PC-9 (cell line): ENCODE measurements at regions not wholly inside any gene's neighbourhood (a gene's known extent, or its start where the extent isn't known, plus 50 kb on each side); places are given as distances from the start of the nearest gene placed in this dataset.
A peak's percentile ranks its signal among the peaks of the same experiment; 100 is the strongest.

Experiments
- BruUV-seq: library from RNA; stranded (reverse); fragments of 400-500 nt; replicated peaks from 2 replicates; lab custom pipeline; 2021; lab: Mats Ljungman, UMichigan
- CTCF ChIA-PET: fragments of 300-600 bp; sonication (Branson Sonifier 250); formaldehyde crosslinking; loops from one replicate; lab custom pipeline; 2022; ENCODE audit warnings: antibody characterized with exemption; lab: Charles Lee
- POLR2A ChIA-PET: fragments of 300-600 bp; sonication (Branson Sonifier 250); formaldehyde crosslinking; loops from one replicate; lab custom pipeline; 2022; ENCODE audit warnings: antibody characterized with exemption; ENCODE audit not compliant: unreplicated experiment; lab: Charles Lee
- DNase-seq, 2 experiments: peaks; one replicate each; pipeline versions ENCODE4 v3.0.0 to v3.0.0-alpha.2; 2015 to 2022; ENCODE audit warnings: mixed read lengths in 1 of 2
- H2AFZ ChIP-seq: fragments of 200-600 bp; sonication (generic); 2 replicates; pipeline ENCODE4 v1.8.1; 2017; ENCODE audit warnings: antibody characterized with exemption
- H3F3A ChIP-seq: fragments of 200-600 bp; sonication (generic); 2 replicates; pipeline ENCODE4 v1.8.1; 2017; ENCODE audit warnings: antibody characterized with exemption, mild to moderate bottlenecking, low read depth; ENCODE audit not compliant: insufficient read depth
- H3K27ac ChIP-seq: fragments of 200-600 bp; sonication (generic); 2 replicates; pipeline ENCODE4 v1.6.1; 2016; ENCODE audit warnings: mixed run types
- H3K27me3 ChIP-seq: fragments of 200-600 bp; sonication (generic); 2 replicates; pipeline ENCODE4 v1.6.1; 2016; ENCODE audit warnings: low read depth, mixed run types; ENCODE audit not compliant: insufficient read depth
- H3K36me3 ChIP-seq: fragments of 200-600 bp; sonication (generic); 2 replicates; pipeline ENCODE4 v1.6.1; 2016; ENCODE audit warnings: low read depth, mixed run types
- H3K4me1 ChIP-seq: fragments of 200-600 bp; sonication (generic); replicated peaks from 2 replicates; pipeline ENCODE4 v1.6.1; 2016; ENCODE audit warnings: mixed run types; ENCODE audit not compliant: insufficient read depth
- H3K4me2 ChIP-seq: fragments of 200-600 bp; sonication (generic); 2 replicates; pipeline ENCODE4 v1.6.1; 2017; ENCODE audit warnings: mixed run types
- H3K4me3 ChIP-seq: fragments of 200-600 bp; sonication (generic); 2 replicates; pipeline ENCODE4 v1.6.1; 2016; ENCODE audit warnings: mixed run types
- H3K79me2 ChIP-seq: fragments of 200-600 bp; sonication (generic); 2 replicates; pipeline ENCODE4 v1.6.1; 2017; ENCODE audit warnings: low read depth, mixed run types
- H3K9me2 ChIP-seq: fragments of 200-600 bp; sonication (generic); 2 replicates; pipeline ENCODE4 v1.8.1; 2017; ENCODE audit warnings: mild to moderate bottlenecking; ENCODE audit not compliant: insufficient read depth
- H3K9me3 ChIP-seq: fragments of 200-600 bp; sonication (generic); 2 replicates; pipeline ENCODE4 v1.8.1; 2016; ENCODE audit warnings: low read depth; ENCODE audit not compliant: insufficient read depth
- H4K20me1 ChIP-seq: fragments of 200-600 bp; sonication (generic); 2 replicates; pipeline ENCODE4 v1.8.1; 2017; ENCODE audit not compliant: insufficient read depth
- EZH2 ChIP-seq: fragments of 200-600 bp; sonication (generic); IDR thresholded peaks from 2 replicates; pipeline ENCODE4 v1.8.0; 2017; ENCODE audit warnings: antibody characterized with exemption, low read depth
- intact Hi-C: fragments of 100-400 bp; cut with micrococcal nuclease; formaldehyde crosslinking; loops from one replicate; pipeline ENCODE4 v1.10.0; 2022; ENCODE audit not compliant: unreplicated experiment
- TF ChIP-seq, protein P1 (sequence below): fragments of 200-600 bp; sonication (generic); conservative IDR thresholded peaks from 2 replicates; pipeline ENCODE4 v1.6.1; 2017; ENCODE audit warnings: mixed run types, antibody characterized with exemption, mild to moderate bottlenecking, moderate library complexity

DNA sequence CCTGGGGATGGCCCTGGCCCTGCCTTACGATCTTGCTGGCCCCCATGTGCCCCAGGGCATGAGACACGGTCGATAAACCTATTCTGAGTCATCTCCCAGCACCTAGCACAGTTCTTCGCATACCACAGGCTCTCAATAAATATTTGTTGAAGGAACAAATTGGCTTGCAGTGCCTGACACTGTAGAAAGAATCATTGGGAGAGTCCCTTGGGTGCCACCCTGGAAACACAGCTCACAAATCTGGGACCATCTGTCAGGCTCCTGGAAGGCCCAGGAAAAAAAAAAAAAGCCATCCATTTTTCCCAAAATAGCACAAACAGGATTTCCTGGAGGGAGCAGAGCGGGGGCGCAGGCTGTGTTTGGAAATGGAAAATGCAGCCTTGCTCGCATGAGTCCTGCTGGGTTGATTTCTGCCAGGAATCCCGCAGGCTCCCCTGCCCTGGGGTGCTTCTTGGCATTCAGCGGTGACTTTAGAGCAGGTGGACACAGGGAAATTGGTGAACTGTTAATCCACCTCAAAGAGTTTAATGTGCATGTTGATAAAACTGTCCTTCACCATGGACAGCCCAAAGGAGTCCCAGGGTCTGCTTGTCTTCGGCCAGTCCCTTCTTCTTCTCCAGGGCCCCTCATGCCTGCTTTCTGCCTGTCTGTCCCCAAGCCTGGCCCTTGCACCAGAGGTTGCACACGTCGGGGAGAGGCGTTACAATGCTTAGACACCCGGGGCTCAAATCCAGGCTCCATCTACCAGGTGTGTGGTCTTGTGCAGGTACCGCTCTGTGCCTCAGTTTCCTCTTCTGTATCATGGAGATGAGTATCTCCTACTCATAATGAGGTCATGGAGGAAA is 106.1 kb upstream of the RFLNA start:
- intact Hi-C loops = no loop called here
- peaks cover 16% of the 10 kb centered on the region for H3K4me1 ChIP-seq
- H3K79me2 ChIP-seq = no peaks in the 10 kb centered on the region
- H3K9me3 ChIP-seq = no peaks in the 10 kb centered on the region
- DNase-seq = peak in 1 of 2 experiments; percentile 74
- POLR2A ChIA-PET = no interaction called here
- no TSS peak for BruUV-seq
- H3K4me3 ChIP-seq = no peak overlapping the region
- no peaks in the 10 kb centered on the region for H3K9me2 ChIP-seq
- no peak overlapping the region for H2AFZ ChIP-seq
- H4K20me1 ChIP-seq = no peaks in the 10 kb centered on the region
- no peak overlapping the region for H3K27ac ChIP-seq
- peak overlapping the region; percentile 45 for H3K4me2 ChIP-seq
- TF ChIP-seq, protein P1, sequence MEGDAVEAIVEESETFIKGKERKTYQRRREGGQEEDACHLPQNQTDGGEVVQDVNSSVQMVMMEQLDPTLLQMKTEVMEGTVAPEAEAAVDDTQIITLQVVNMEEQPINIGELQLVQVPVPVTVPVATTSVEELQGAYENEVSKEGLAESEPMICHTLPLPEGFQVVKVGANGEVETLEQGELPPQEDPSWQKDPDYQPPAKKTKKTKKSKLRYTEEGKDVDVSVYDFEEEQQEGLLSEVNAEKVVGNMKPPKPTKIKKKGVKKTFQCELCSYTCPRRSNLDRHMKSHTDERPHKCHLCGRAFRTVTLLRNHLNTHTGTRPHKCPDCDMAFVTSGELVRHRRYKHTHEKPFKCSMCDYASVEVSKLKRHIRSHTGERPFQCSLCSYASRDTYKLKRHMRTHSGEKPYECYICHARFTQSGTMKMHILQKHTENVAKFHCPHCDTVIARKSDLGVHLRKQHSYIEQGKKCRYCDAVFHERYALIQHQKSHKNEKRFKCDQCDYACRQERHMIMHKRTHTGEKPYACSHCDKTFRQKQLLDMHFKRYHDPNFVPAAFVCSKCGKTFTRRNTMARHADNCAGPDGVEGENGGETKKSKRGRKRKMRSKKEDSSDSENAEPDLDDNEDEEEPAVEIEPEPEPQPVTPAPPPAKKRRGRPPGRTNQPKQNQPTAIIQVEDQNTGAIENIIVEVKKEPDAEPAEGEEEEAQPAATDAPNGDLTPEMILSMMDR = no peak
- no peak for TF ChIP-seq EZH2
- H3K27me3 ChIP-seq = peaks cover 38% of the 10 kb centered on the region; the same call in 1 of the 2 replicates
- peaks cover 10% of the 10 kb centered on the region; the same call in 1 of the 2 replicates for H3F3A ChIP-seq
- H3K36me3 ChIP-seq = no peaks in the 10 kb centered on the region
- CTCF ChIA-PET = no interaction called here

DNA sequence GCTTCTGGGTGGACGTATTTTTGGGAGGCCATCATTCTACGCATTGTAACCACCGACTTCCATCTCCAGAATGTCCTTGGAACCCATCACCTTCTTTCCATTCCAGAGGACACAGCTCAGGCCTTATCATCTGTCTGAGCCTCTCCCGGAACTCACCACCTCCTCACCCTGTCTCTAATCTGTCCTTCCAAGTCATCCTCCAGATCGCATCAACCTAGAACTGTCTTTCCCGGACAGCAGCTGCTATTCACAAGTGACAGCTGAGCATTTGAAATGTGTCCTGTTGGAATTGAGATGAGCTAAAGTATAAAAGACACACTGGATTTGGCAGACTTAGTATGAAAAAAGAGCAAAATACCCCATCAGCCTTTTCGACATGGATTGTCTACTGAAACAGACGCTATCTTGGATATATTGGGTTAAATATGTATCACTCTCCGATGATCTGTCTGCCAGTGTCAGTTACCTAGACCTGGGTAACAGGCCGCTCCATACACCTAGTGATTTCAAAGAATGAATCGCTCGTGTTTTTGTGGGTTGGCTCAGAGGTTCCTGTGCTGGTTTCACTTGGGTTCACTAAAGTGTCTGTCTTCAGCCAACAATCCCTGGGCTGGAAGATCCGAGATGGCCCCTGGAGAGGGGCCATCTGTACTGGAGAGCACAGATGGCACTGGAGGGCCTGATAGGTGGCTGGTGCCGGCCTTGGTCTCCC is 104.4 kb upstream of the RFLNA start:
- no peak overlapping the region for H3K4me2 ChIP-seq
- TF ChIP-seq, protein P1 = no peak
- TF ChIP-seq EZH2 = no peak
- intact Hi-C loops = no loop called here
- peaks cover 16% of the 10 kb centered on the region for H3K4me1 ChIP-seq
- peaks cover 52% of the 10 kb centered on the region for H3K27me3 ChIP-seq
- no peaks in the 10 kb centered on the region for H4K20me1 ChIP-seq
- no peaks in the 10 kb centered on the region for H3K36me3 ChIP-seq
- peaks cover 10% of the 10 kb centered on the region; the same call in 1 of the 2 replicates for H3F3A ChIP-seq
- CTCF ChIA-PET = no interaction called here
- no peak overlapping the region for H3K27ac ChIP-seq
- no peaks in the 10 kb centered on the region for H3K9me3 ChIP-seq
- DNase-seq = no peak
- POLR2A ChIA-PET = no interaction called here
- no peaks in the 10 kb centered on the region for H3K79me2 ChIP-seq
- no peak overlapping the region for H3K4me3 ChIP-seq
- H3K9me2 ChIP-seq = no peaks in the 10 kb centered on the region
- no peak overlapping the region for H2AFZ ChIP-seq
- no TSS peak for BruUV-seq

DNA sequence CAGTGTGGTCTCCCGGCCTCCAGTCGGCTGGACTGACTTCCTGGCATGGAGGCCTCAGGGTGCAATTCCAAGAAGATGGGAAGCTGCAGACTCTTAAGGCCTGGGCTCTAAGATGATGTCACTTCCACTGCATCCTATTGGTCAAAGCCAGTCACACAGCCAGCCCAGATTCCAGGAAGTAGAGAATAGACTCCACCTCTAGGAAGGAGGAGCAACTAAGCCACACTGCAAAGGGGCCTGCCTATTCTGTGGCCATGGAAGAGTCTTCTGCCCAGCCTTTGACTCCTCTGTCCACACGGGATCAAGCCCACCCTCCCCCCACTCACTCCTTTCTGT is 103.9 kb upstream of the RFLNA start:
- H3K4me1 ChIP-seq = peaks cover 16% of the 10 kb centered on the region
- ChIA-PET CTCF (no interaction called here), POLR2A (no interaction called here)
- H3K36me3 ChIP-seq = no peaks in the 10 kb centered on the region
- H2AFZ ChIP-seq = no peak overlapping the region
- no peaks in the 10 kb centered on the region for H3K9me3 ChIP-seq
- no peaks in the 10 kb centered on the region for H4K20me1 ChIP-seq
- intact Hi-C loops = no loop called here
- TF ChIP-seq, protein P1 = no peak
- no peak for TF ChIP-seq EZH2
- H3K27ac ChIP-seq = no peak overlapping the region
- H3K4me3 ChIP-seq = no peak overlapping the region
- no TSS peak for BruUV-seq
- no peak for DNase-seq
- no peaks in the 10 kb centered on the region for H3K9me2 ChIP-seq
- H3K79me2 ChIP-seq = no peaks in the 10 kb centered on the region
- peaks cover 10% of the 10 kb centered on the region; the same call in 1 of the 2 replicates for H3F3A ChIP-seq
- peaks cover 57% of the 10 kb centered on the region for H3K27me3 ChIP-seq
- no peak overlapping the region for H3K4me2 ChIP-seq
